Type B pancreatic cell (in vitro differentiated cells): ENCODE measurements at regions not wholly inside any gene's neighbourhood (a gene's known extent, or its start where the extent isn't known, plus 50 kb on each side); places are given as distances from the start of the nearest gene placed in this dataset.
"Not testable (repeated sequence)": the region's sequence is repeated elsewhere in the genome, so short reads cannot be mapped to it uniquely, and the experiment has no call there.

Experiments used
- DNase-seq: peaks from one replicate; pipeline ENCODE4 v3.0.0; 2021; ENCODE audit warnings: mixed read lengths; ENCODE audit not compliant: unreplicated experiment; ENCODE audit errors: extremely low spot score
- H3K27ac Mint-ChIP-seq: 2 replicates; pipeline ENCODE4 v1.8.0; 2021; ENCODE audit warnings: mild to moderate bottlenecking, mixed read lengths
- H3K27me3 Mint-ChIP-seq: 2 replicates; pipeline ENCODE4 v1.8.0; 2021; ENCODE audit warnings: mixed read lengths
- H3K36me3 Mint-ChIP-seq: 2 replicates; pipeline ENCODE4 v1.8.0; 2021; ENCODE audit warnings: mixed read lengths
- H3K4me1 Mint-ChIP-seq: one replicate; pipeline ENCODE4 v1.8.0; 2021; ENCODE audit warnings: mixed read lengths; ENCODE audit not compliant: unreplicated experiment
- H3K4me3 Mint-ChIP-seq: 2 replicates; pipeline ENCODE4 v1.8.0; 2021; ENCODE audit warnings: mild to moderate bottlenecking, mixed read lengths
- H3K9me3 Mint-ChIP-seq: 2 replicates; pipeline ENCODE4 v1.8.0; 2021; ENCODE audit warnings: mixed read lengths
- TF ChIP-seq, protein P1 (sequence below): fragments of 200-600 bp; sonication (generic); conservative IDR thresholded peaks from 2 replicates; pipeline ENCODE4 v1.5.0; 2021; ENCODE audit warnings: antibody characterized with exemption, mild to moderate bottlenecking

DNA sequence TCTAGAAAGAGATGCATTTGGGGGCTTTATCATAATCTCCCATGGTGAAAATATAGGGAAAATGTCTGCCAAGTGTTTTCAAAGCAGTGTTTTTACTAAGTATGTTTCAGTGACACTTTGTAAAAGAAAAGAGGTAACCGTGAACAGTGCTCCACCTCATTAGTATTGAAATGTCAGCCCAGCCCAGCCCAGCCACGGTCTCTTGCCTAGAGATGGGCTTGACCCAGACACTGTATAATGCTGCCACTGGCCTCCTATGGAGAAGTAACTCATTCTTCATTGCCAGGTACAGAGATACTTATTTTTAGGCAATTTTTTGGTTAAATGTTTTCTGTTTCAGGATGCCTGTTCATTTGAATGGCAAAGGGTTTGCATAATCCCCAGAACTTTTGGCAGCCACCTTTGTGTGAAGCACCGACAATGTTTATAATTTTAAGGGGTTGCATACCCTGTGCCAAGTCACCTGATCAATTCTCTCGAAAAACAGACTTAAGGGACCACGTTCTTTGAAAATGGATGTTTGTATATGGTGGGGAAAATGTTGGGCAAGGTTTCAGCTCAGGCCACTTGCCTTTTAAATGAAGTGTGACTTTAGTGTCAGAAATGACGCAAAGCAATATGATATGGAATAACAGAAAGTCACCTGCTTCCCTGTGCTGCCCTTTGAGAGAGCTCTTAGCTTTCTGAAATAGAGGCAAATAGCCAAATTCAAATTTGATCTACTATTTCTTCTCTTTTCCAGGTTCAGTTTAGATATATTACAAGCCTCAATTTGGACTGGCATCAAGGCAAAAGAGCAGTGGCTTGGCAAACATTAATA is 314.5 kb upstream of the RGPD4 start:
- Mint-ChIP-seq H3K4me1 (no peaks in the 10 kb centered on the region), H3K4me3 (no peak overlapping the region), H3K27me3 (no peaks in the 10 kb centered on the region), H3K36me3 (no peaks in the 10 kb centered on the region), H3K9me3 (peaks cover 3% of the 10 kb centered on the region), H3K27ac (no peak overlapping the region)
- no peak for DNase-seq
- TF ChIP-seq, protein P1, sequence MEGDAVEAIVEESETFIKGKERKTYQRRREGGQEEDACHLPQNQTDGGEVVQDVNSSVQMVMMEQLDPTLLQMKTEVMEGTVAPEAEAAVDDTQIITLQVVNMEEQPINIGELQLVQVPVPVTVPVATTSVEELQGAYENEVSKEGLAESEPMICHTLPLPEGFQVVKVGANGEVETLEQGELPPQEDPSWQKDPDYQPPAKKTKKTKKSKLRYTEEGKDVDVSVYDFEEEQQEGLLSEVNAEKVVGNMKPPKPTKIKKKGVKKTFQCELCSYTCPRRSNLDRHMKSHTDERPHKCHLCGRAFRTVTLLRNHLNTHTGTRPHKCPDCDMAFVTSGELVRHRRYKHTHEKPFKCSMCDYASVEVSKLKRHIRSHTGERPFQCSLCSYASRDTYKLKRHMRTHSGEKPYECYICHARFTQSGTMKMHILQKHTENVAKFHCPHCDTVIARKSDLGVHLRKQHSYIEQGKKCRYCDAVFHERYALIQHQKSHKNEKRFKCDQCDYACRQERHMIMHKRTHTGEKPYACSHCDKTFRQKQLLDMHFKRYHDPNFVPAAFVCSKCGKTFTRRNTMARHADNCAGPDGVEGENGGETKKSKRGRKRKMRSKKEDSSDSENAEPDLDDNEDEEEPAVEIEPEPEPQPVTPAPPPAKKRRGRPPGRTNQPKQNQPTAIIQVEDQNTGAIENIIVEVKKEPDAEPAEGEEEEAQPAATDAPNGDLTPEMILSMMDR, result no peak

DNA sequence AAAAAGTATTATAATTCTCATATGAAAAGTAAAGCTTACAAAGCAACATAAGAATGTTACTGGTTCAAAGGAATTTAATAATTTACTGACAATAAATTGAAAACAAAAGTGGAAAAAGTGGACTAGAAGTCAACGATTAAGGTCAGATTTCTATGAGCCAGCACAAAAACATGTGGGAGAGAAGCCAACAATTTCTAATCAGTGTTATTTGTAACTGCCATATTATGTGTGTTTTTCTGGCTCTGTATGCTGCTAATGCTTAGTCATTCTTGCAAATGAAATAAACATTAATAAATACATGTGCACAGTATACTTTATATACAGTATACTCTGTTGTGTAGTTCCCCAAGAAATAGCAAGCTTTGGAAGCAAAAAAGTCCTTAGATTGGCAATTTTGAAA is 301.3 kb upstream of the RGPD4 start:
- DNase-seq, result no peak
- Mint-ChIP-seq H3K4me3 (no peak overlapping the region), H3K27ac (no peak overlapping the region), H3K27me3 (no peaks in the 10 kb centered on the region), H3K4me1 (peaks cover 4% of the 10 kb centered on the region), H3K9me3 (no peaks in the 10 kb centered on the region), H3K36me3 (no peaks in the 10 kb centered on the region)
- TF ChIP-seq, protein P1, result no peak

DNA sequence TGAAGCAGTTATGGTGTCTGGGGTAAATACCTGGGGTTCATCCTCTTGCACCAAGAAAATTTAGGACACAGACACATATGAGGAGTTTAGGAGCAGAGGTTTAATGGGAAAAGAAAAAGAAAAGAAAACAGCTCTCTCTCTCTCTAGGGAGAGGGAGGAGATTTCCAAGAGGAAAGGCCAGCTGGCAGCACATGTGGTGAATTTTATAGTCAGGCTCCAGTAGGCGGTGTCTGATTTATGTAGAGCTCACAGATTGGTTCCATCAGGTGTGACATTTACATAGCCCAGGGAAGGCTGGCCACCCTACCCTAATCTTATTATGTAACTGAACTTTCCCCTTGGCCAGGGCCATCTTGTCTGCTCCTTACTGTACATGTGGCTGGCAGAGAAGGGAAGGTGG is 297.5 kb upstream of the RGPD4 start:
- no peak for DNase-seq
- Mint-ChIP-seq H3K27me3 (peaks cover 3% of the 10 kb centered on the region), H3K4me1 (peaks cover 4% of the 10 kb centered on the region), H3K9me3 (no peaks in the 10 kb centered on the region), H3K4me3 (no peak overlapping the region), H3K27ac (no peak overlapping the region), H3K36me3 (no peaks in the 10 kb centered on the region)
- TF ChIP-seq, protein P1, result no peak

DNA sequence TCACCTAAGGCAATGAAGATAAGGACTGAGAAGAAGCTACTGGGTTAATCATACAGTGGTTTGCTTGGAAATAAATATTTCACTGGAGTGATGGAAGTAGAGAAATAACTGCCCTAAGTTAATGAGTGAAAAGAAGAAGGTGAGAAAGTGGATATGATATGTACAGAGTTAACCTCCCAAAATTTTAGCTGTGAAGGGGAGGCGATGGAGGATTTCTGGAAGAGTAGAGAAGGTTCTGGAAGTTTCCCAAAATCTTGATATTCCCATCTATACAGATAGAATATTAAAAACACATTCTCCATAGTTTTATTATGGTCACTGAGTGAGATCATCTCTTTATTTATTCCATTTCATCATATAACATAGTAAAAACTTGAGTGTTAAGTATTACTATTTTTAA is 296.6 kb upstream of the RGPD4 start:
- no peaks in the 10 kb centered on the region for H3K9me3 Mint-ChIP-seq
- TF ChIP-seq, protein P1, result no peak
- H3K4me1 Mint-ChIP-seq, result peaks cover 4% of the 10 kb centered on the region
- H3K36me3 Mint-ChIP-seq, result no peaks in the 10 kb centered on the region
- H3K27me3 Mint-ChIP-seq, result peaks cover 3% of the 10 kb centered on the region
- no peak overlapping the region for H3K27ac Mint-ChIP-seq
- no peak overlapping the region for H3K4me3 Mint-ChIP-seq
- DNase-seq, result no peak

- no peaks in the 10 kb centered on the region for H3K4me1 Mint-ChIP-seq
- no peaks in the 10 kb centered on the region for H3K9me3 Mint-ChIP-seq
- DNase-seq, result no peak
- peaks cover 3% of the 10 kb centered on the region for H3K27me3 Mint-ChIP-seq
- no peak overlapping the region for H3K27ac Mint-ChIP-seq
- no peak overlapping the region for H3K4me3 Mint-ChIP-seq
- no peaks in the 10 kb centered on the region for H3K36me3 Mint-ChIP-seq
- TF ChIP-seq, protein P1, result no peak
Measured at GRCh38 chr2:107534926-107535325, 291.8 kb upstream of the RGPD4 start.

GRCh38 chr2:107535905-107536689 is 290.6 kb upstream of the RGPD4 start:
- DNase-seq, H3K27me3 Mint-ChIP-seq, H3K4me3 Mint-ChIP-seq, H3K36me3 Mint-ChIP-seq, H3K27ac Mint-ChIP-seq, H3K9me3 Mint-ChIP-seq, H3K4me1 Mint-ChIP-seq: not testable (repeated sequence)
